Trophoblast cell (in vitro differentiated cells and primary cell): ENCODE measurements at regions not wholly inside any gene's neighbourhood (a gene's known extent, or its start where the extent isn't known, plus 50 kb on each side); places are given as distances from the start of the nearest gene placed in this dataset.

Experiments used
- DNase-seq, 2 donors: peaks; one replicate each; pipeline ENCODE4 v3.0.0-alpha.2; 2016
- H2AFZ ChIP-seq: 2 replicates; pipeline ENCODE4 v1.6.1; 2013; ENCODE audit warnings: low read length, moderate library complexity, mild to moderate bottlenecking; ENCODE audit not compliant: insufficient read depth, poor library complexity
- H2AK5ac ChIP-seq: 2 replicates; pipeline ENCODE4 v1.6.1; 2013; ENCODE audit warnings: mild to moderate bottlenecking, low read length
- H2BK120ac ChIP-seq: 2 replicates; pipeline ENCODE4 v1.6.1; 2013; ENCODE audit warnings: low read length, mild to moderate bottlenecking, moderate library complexity; ENCODE audit not compliant: insufficient read depth, poor library complexity
- H2BK12ac ChIP-seq: 2 replicates; pipeline ENCODE4 v1.6.1; 2013; ENCODE audit warnings: mild to moderate bottlenecking, low read length, moderate library complexity
- H2BK5ac ChIP-seq: 2 replicates; pipeline ENCODE4 v1.6.1; 2013; ENCODE audit warnings: low read length, low read depth, moderate library complexity, mild to moderate bottlenecking; ENCODE audit not compliant: poor library complexity
- H3K14ac ChIP-seq: 2 replicates; pipeline ENCODE4 v1.6.1; 2013; ENCODE audit warnings: mild to moderate bottlenecking, low read length
- H3K18ac ChIP-seq: 2 replicates; pipeline ENCODE4 v1.6.1; 2013; ENCODE audit warnings: mild to moderate bottlenecking, low read length
- H3K23ac ChIP-seq: 2 replicates; pipeline ENCODE4 v1.6.1; 2013; ENCODE audit warnings: low read length
- H3K27ac ChIP-seq: 2 replicates; pipeline ENCODE4 v1.5.1; 2013; ENCODE audit warnings: low read depth, mild to moderate bottlenecking, inconsistent platforms, low read length, moderate library complexity
- H3K27me3 ChIP-seq: 2 replicates; pipeline ENCODE4 v1.6.1; 2013; ENCODE audit warnings: inconsistent platforms, mild to moderate bottlenecking, low read length, moderate library complexity; ENCODE audit not compliant: insufficient read depth
- H3K36me3 ChIP-seq, 2 experiments: 1 replicate in 1 of 2; 2 replicates in 1 of 2; pipeline ENCODE4 v1.6.1; 2013; ENCODE audit warnings: low read length in 2 of 2, mild to moderate bottlenecking in 2 of 2, moderate library complexity in 1 of 2; ENCODE audit not compliant: insufficient read depth in 2 of 2, control insufficient read depth in 1 of 2
- H3K4ac ChIP-seq: 2 replicates; pipeline ENCODE4 v1.6.1; 2013; ENCODE audit warnings: low read depth, mild to moderate bottlenecking, low read length, moderate library complexity
- H3K4me1 ChIP-seq, 2 experiments: 1 replicate in 1 of 2; 2 replicates in 1 of 2; pipeline ENCODE4 v1.6.1; 2013; ENCODE audit warnings: low read length in 2 of 2, mild to moderate bottlenecking in 2 of 2, moderate library complexity in 1 of 2; ENCODE audit not compliant: insufficient read depth in 2 of 2, control insufficient read depth in 1 of 2
- H3K4me2 ChIP-seq: 2 replicates; pipeline ENCODE4 v1.6.1; 2013; ENCODE audit warnings: inconsistent platforms, mild to moderate bottlenecking, low read length, moderate library complexity
- H3K4me3 ChIP-seq: 2 replicates; pipeline ENCODE4 v1.5.1; 2013; ENCODE audit warnings: mild to moderate bottlenecking, low read depth, low read length, inconsistent platforms
- H3K79me1 ChIP-seq: one replicate; pipeline ENCODE4 v1.6.1; 2013; ENCODE audit warnings: low read length
- H3K79me2 ChIP-seq: 2 replicates; pipeline ENCODE4 v1.6.1; 2013; ENCODE audit warnings: low read length, mild to moderate bottlenecking; ENCODE audit not compliant: control insufficient read depth, insufficient read depth, poor library complexity
- H3K9ac ChIP-seq: 2 replicates; pipeline ENCODE4 v1.6.1; 2013; ENCODE audit warnings: mild to moderate bottlenecking, low read length
- H3K9me3 ChIP-seq: 2 replicates; pipeline ENCODE4 v1.6.1; 2013; ENCODE audit warnings: low read depth, mild to moderate bottlenecking, control low read depth, inconsistent platforms, low read length; ENCODE audit not compliant: insufficient read depth
- H4K12ac ChIP-seq: 2 replicates; pipeline ENCODE4 v1.6.1; 2013; ENCODE audit warnings: low read depth, mild to moderate bottlenecking, low read length, moderate library complexity
- H4K8ac ChIP-seq: 2 replicates; pipeline ENCODE4 v1.6.1; 2013; ENCODE audit warnings: low read depth, mild to moderate bottlenecking, low read length, moderate library complexity
- H4K91ac ChIP-seq: one replicate; pipeline ENCODE4 v1.6.1; 2013; ENCODE audit warnings: low read depth, mild to moderate bottlenecking, low read length, moderate library complexity
- whole genome bisulfite sequencing: extraction: QIAGEN DNeasy Blood & Tissue Kit; methylation state at CpG from one replicate; pipeline ENCODE4 v1.1.7; 2013; ENCODE audit warnings: missing lambda C conversion rate; ENCODE audit not compliant: insufficient read length, insufficient coverage; ENCODE audit errors: extremely low coverage; 5-methylcytosine and 5-hydroxymethylcytosine counted together

- no peaks in the 10 kb centered on the region for H3K9me3 ChIP-seq
- H2AK5ac ChIP-seq: no peak overlapping the region
- H3K18ac ChIP-seq: no peak overlapping the region
- H3K23ac ChIP-seq: no peak overlapping the region
- H3K27me3 ChIP-seq: no peaks in the 10 kb centered on the region
- H3K79me1 ChIP-seq: no peaks in the 10 kb centered on the region
- H3K36me3 ChIP-seq: no peaks in the 10 kb centered on the region
- H4K12ac ChIP-seq: no peak overlapping the region
- H3K14ac ChIP-seq: no peak overlapping the region
- no peak overlapping the region for H2BK120ac ChIP-seq
- no peak overlapping the region for H3K27ac ChIP-seq
- H3K4me2 ChIP-seq: no peak overlapping the region
- no peak overlapping the region for H3K4me3 ChIP-seq
- H2BK5ac ChIP-seq: no peak overlapping the region
- no peaks in the 10 kb centered on the region for H3K4me1 ChIP-seq
- H4K8ac ChIP-seq: no peak overlapping the region
- H3K4ac ChIP-seq: no peak overlapping the region
- no peaks in the 10 kb centered on the region for H3K79me2 ChIP-seq
- no CpG with 5 or more reads among the region's 4 CpGs for WGBS
- H3K9ac ChIP-seq: no peak overlapping the region
- no peak overlapping the region for H4K91ac ChIP-seq
- H2AFZ ChIP-seq: no peak overlapping the region
- DNase-seq: no peak
- no peak overlapping the region for H2BK12ac ChIP-seq
Observed at GRCh38 chr10:129330211-129330610, 136.8 kb upstream of the MGMT start.

- H3K14ac ChIP-seq: no peak overlapping the region
- H4K8ac ChIP-seq: no peak overlapping the region
- H3K79me2 ChIP-seq: no peaks in the 10 kb centered on the region
- no peak overlapping the region for H3K4me3 ChIP-seq
- no peak overlapping the region for H3K27ac ChIP-seq
- no peak overlapping the region for H3K23ac ChIP-seq
- no peak overlapping the region for H4K12ac ChIP-seq
- no peak for DNase-seq
- no peaks in the 10 kb centered on the region for H3K4me1 ChIP-seq
- H2BK120ac ChIP-seq: no peak overlapping the region
- no peak overlapping the region for H4K91ac ChIP-seq
- no peak overlapping the region for H2BK5ac ChIP-seq
- H3K4me2 ChIP-seq: no peak overlapping the region
- H2BK12ac ChIP-seq: no peak overlapping the region
- H3K79me1 ChIP-seq: no peaks in the 10 kb centered on the region
- no peaks in the 10 kb centered on the region for H3K27me3 ChIP-seq
- no peak overlapping the region for H3K9ac ChIP-seq
- no CpG with 5 or more reads among the region's 12 CpGs for WGBS
- no peaks in the 10 kb centered on the region for H3K9me3 ChIP-seq
- no peak overlapping the region for H3K4ac ChIP-seq
- no peak overlapping the region for H3K18ac ChIP-seq
- no peaks in the 10 kb centered on the region for H3K36me3 ChIP-seq
- H2AFZ ChIP-seq: no peak overlapping the region
- no peak overlapping the region for H2AK5ac ChIP-seq
Observed at GRCh38 chr10:129331207-129331838, 135.7 kb upstream of the MGMT start.

- H2BK12ac ChIP-seq: no peak overlapping the region
- H2BK5ac ChIP-seq: no peak overlapping the region
- no peaks in the 10 kb centered on the region for H3K79me1 ChIP-seq
- DNase-seq: no peak
- no peaks in the 10 kb centered on the region for H3K36me3 ChIP-seq
- H2AK5ac ChIP-seq: no peak overlapping the region
- H3K4me2 ChIP-seq: no peak overlapping the region
- WGBS: no CpG with 5 or more reads among the region's 13 CpGs
- H3K9ac ChIP-seq: no peak overlapping the region
- H3K9me3 ChIP-seq: no peaks in the 10 kb centered on the region
- H4K8ac ChIP-seq: no peak overlapping the region
- no peak overlapping the region for H4K91ac ChIP-seq
- H3K14ac ChIP-seq: no peak overlapping the region
- no peak overlapping the region for H3K18ac ChIP-seq
- no peak overlapping the region for H3K4ac ChIP-seq
- H3K27me3 ChIP-seq: no peaks in the 10 kb centered on the region
- H3K4me3 ChIP-seq: no peak overlapping the region
- H3K79me2 ChIP-seq: no peaks in the 10 kb centered on the region
- no peak overlapping the region for H2BK120ac ChIP-seq
- H3K4me1 ChIP-seq: no peaks in the 10 kb centered on the region
- H3K27ac ChIP-seq: no peak overlapping the region
- no peak overlapping the region for H3K23ac ChIP-seq
- no peak overlapping the region for H4K12ac ChIP-seq
- no peak overlapping the region for H2AFZ ChIP-seq
Observed at GRCh38 chr10:129331839-129332220, 135.2 kb upstream of the MGMT start.

- Histone ChIP-seq H2BK12ac (no peak overlapping the region), H3K14ac (no peak overlapping the region), H4K8ac (no peak overlapping the region), H3K27ac (no peak overlapping the region), H3K9ac (no peak overlapping the region), H3K4me3 (no peak overlapping the region), H2AK5ac (no peak overlapping the region), H3K4me1 (no peaks in the 10 kb centered on the region), H3K4me2 (no peak overlapping the region), H3K27me3 (no peaks in the 10 kb centered on the region), H2BK120ac (no peak overlapping the region), H2BK5ac (no peak overlapping the region), H3K79me1 (no peaks in the 10 kb centered on the region), H3K9me3 (no peaks in the 10 kb centered on the region), H2AFZ (no peak overlapping the region), H3K79me2 (no peaks in the 10 kb centered on the region), H3K23ac (no peak overlapping the region), H3K18ac (no peak overlapping the region), H3K4ac (no peak overlapping the region), H4K12ac (no peak overlapping the region), H3K36me3 (no peaks in the 10 kb centered on the region), H4K91ac (no peak overlapping the region)
- no peak for DNase-seq
- WGBS: no CpG with 5 or more reads among the region's 6 CpGs
Observed at GRCh38 chr10:129332476-129332875, 134.6 kb upstream of the MGMT start.
